ENCODE measurements at regions not wholly inside any gene's neighbourhood (a gene's known extent, or its start where the extent isn't known, plus 50 kb on each side); places are given as distances from the start of the nearest gene placed in this dataset.

DNA sequence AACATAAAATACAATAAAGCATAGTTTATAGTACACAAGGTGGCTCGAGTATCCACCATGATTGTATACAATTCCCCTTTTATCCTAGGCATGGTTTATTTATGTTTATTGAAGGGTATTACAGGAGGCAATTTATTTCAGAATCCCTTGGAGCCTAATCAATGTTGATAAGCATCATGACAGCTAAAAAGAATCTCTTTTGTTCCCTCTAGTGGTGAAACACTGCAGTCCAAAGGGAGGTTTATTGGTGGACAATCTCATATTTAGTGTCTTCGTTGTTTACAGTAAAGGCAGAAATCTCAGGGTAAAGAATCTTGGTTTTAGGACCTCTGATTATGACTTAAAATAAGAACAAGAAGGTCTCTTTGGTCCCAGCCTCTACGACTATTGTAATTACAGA, 1712.5 kb downstream of the C4orf33 start:
- DNase-seq (ENCODE audit: extremely low read depth, insufficient read length): no peak
- Histone ChIP-seq H3K4me3 (replicated peaks; ENCODE audit: low read depth, low read length) (no peak overlapping the region), H3K27me3 (replicated peaks; ENCODE audit: control insufficient read depth, insufficient read depth, low read length) (no peaks in the 10 kb centered on the region), H3K36me3 (ENCODE audit: control insufficient read depth, insufficient read depth, low read length) (no peaks in the 10 kb centered on the region)
- TF ChIP-seq, protein P1, sequence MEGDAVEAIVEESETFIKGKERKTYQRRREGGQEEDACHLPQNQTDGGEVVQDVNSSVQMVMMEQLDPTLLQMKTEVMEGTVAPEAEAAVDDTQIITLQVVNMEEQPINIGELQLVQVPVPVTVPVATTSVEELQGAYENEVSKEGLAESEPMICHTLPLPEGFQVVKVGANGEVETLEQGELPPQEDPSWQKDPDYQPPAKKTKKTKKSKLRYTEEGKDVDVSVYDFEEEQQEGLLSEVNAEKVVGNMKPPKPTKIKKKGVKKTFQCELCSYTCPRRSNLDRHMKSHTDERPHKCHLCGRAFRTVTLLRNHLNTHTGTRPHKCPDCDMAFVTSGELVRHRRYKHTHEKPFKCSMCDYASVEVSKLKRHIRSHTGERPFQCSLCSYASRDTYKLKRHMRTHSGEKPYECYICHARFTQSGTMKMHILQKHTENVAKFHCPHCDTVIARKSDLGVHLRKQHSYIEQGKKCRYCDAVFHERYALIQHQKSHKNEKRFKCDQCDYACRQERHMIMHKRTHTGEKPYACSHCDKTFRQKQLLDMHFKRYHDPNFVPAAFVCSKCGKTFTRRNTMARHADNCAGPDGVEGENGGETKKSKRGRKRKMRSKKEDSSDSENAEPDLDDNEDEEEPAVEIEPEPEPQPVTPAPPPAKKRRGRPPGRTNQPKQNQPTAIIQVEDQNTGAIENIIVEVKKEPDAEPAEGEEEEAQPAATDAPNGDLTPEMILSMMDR (IDR thresholded peaks at IDR 0.05; ENCODE audit: insufficient read depth, low read length, poor library complexity, severe bottlenecking): no peak

DNA sequence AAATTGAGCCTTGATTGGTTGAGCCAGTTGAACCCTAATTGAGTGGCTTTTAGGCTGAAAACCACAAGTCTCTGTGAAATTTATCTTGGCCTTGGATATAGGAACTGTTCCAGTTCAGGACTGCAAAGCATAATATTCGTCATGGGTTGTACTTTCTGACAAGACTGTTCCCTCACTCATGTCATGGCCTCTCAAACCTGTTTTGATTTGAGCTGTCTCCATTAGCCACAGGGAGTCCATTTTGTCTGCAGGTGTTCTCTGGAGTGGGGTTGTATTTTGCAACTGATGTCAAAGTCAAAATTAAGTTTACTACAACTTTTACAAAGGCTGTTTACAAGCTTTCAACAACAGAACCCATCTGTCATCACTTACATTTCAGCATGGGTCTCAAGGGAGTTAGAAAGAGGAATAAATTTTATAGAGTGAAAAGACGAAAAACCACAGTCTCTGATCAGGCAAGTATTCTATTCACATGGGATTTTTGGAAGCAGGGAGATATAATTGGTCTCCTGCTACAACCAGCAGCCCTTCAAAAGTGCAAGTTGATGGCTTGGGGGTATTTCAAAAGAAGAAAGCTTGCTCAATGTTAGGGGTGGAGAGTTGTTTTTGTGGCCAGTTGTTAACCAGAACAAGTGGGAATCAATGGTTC, 1716.3 kb downstream of the C4orf33 start:
- Histone ChIP-seq H3K36me3 (ENCODE audit: control insufficient read depth, insufficient read depth, low read length) (no peaks in the 10 kb centered on the region), H3K4me3 (replicated peaks; ENCODE audit: low read depth, low read length) (no peak overlapping the region), H3K27me3 (replicated peaks; ENCODE audit: control insufficient read depth, insufficient read depth, low read length) (no peaks in the 10 kb centered on the region)
- DNase-seq (ENCODE audit: extremely low read depth, insufficient read length): no peak
- TF ChIP-seq, protein P1 (IDR thresholded peaks at IDR 0.05; ENCODE audit: insufficient read depth, low read length, poor library complexity, severe bottlenecking): no peak

DNA sequence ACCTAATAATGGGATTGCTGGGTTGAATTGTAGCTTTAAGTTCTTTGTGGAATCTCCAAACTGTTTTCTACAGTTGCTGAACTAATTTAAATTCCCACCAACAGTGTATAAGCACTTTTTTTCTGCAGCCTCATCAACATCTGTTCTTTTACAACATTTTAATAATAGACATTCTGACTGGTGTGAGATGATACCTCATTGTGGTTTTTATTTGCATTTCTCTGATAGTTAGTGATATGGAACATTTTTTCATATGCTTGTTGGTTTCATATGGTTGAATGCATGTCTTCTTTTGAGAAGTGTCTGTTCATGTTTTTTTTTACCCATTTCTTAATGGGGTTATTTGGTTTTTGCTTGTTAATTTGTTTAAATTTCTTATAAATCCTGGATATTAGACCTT, 1718.9 kb downstream of the C4orf33 start:
- H3K27me3 ChIP-seq (replicated peaks; ENCODE audit: control insufficient read depth, insufficient read depth, low read length): no peaks in the 10 kb centered on the region
- no peak for DNase-seq (ENCODE audit: extremely low read depth, insufficient read length)
- H3K4me3 ChIP-seq (replicated peaks; ENCODE audit: low read depth, low read length): no peak overlapping the region
- TF ChIP-seq, protein P1 (IDR thresholded peaks at IDR 0.05; ENCODE audit: insufficient read depth, low read length, poor library complexity, severe bottlenecking): no peak
- no peaks in the 10 kb centered on the region for H3K36me3 ChIP-seq (ENCODE audit: control insufficient read depth, insufficient read depth, low read length)

DNA sequence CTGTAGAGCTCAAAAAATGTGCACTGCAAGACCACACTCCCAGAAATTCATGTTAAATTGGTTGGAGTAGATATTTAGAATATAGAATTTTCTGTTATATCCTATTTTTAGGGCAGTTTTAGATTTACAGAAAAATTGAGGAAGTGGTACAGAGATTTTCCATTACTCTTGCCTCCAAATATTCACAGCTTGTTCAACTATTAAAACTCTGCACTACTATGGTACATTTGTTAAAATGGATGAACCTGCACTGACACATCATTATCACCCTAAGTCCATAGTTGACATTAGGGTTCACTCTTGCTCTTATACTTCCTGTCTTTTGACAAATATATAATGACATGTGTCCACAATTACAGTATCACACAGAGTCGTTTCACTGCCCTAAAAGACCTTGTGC, 1724.5 kb downstream of the C4orf33 start:
- Histone ChIP-seq H3K36me3 (ENCODE audit: control insufficient read depth, insufficient read depth, low read length) (no peaks in the 10 kb centered on the region), H3K27me3 (replicated peaks; ENCODE audit: control insufficient read depth, insufficient read depth, low read length) (no peaks in the 10 kb centered on the region), H3K4me3 (replicated peaks; ENCODE audit: low read depth, low read length) (no peak overlapping the region)
- TF ChIP-seq, protein P1 (IDR thresholded peaks at IDR 0.05; ENCODE audit: insufficient read depth, low read length, poor library complexity, severe bottlenecking): no peak
- DNase-seq (ENCODE audit: extremely low read depth, insufficient read length): no peak

DNA sequence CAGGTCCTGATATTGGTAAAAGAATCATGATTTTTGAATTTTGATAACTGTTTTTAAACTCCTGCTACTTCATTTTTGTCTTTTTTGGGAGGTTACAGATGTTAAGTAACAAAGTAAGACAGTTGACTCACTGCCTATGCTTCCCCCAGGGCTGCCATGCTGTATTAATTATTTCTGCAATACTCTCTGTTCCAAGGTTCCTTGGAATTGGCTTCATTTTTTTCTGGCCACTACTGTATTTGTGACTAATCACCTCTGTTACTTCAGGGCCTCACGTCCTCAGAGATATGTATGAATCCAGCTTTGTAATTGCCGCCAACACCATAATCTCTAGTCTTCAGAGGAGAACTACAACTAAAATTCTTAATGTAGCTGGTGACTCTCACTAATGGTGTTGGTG, 1729.3 kb downstream of the C4orf33 start:
- Histone ChIP-seq H3K36me3 (ENCODE audit: control insufficient read depth, insufficient read depth, low read length) (no peaks in the 10 kb centered on the region), H3K4me3 (replicated peaks; ENCODE audit: low read depth, low read length) (no peak overlapping the region), H3K27me3 (replicated peaks; ENCODE audit: control insufficient read depth, insufficient read depth, low read length) (no peaks in the 10 kb centered on the region)
- TF ChIP-seq, protein P1 (IDR thresholded peaks at IDR 0.05; ENCODE audit: insufficient read depth, low read length, poor library complexity, severe bottlenecking): no peak
- DNase-seq (ENCODE audit: extremely low read depth, insufficient read length): no peak

DNA sequence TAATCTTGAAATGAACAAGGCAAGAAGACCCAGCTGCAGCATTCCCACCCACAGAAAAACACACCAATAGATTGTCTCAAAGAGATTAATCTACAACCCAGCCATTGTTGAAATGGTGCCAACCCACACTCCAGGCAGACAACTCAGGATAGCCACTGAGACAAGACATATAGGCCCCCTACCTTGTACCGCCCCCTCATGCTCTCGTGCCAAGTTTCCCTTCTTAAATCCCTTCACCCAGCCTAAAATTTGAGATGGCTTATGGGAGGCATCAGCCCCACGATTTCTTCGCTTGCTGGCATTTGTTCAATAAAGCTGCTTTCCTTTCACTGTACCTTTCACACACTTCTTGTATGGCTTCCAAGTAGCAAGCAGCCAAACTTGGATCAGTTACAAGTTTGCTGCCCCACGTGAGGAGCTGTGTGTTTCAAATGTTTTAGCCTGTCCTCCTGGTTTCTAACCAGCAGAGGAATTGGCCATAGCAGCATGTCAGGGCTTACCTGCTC, 1754.1 kb downstream of the C4orf33 start:
- Histone ChIP-seq H3K27me3 (replicated peaks; ENCODE audit: control insufficient read depth, insufficient read depth, low read length) (no peaks in the 10 kb centered on the region), H3K36me3 (ENCODE audit: control insufficient read depth, insufficient read depth, low read length) (no peaks in the 10 kb centered on the region), H3K4me3 (replicated peaks; ENCODE audit: low read depth, low read length) (no peak overlapping the region)
- TF ChIP-seq, protein P1 (IDR thresholded peaks at IDR 0.05; ENCODE audit: insufficient read depth, low read length, poor library complexity, severe bottlenecking): no peak
- no peak for DNase-seq (ENCODE audit: extremely low read depth, insufficient read length)
